CD4-positive, alpha-beta memory T cell (primary cell): ENCODE measurements at regions not wholly inside any gene's neighbourhood (a gene's known extent, or its start where the extent isn't known, plus 50 kb on each side); places are given as distances from the start of the nearest gene placed in this dataset.
"Not testable (repeated sequence)": the region's sequence is repeated elsewhere in the genome, so short reads cannot be mapped to it uniquely, and the experiment has no call there.

ENCODE experiments used
- CTCF ChIA-PET: fragments of 350-600 bp; sonication (Branson Sonifier 250); formaldehyde crosslinking; loops from one replicate; lab custom pipeline; 2021; ENCODE audit warnings: inconsistent platforms; ENCODE audit not compliant: partially characterized antibody; lab: Charles Lee
- POLR2A ChIA-PET: fragments of 350-600 bp; sonication (Branson Sonifier 250); formaldehyde crosslinking; loops from one replicate; lab custom pipeline; 2021; ENCODE audit not compliant: partially characterized antibody; lab: Charles Lee
- DNase-seq, 5 donors: peaks; one replicate each; pipeline versions ENCODE4 v3.0.0 to v3.0.0-alpha.2; 2020 to 2022; ENCODE audit warnings: mixed read lengths in 1 of 5
- H3K27ac ChIP-seq: one replicate; pipeline ENCODE4 v1.7.0; 2013; ENCODE audit warnings: low read depth, low read length
- H3K27me3 ChIP-seq: 2 replicates; pipeline ENCODE4 v1.7.0; 2013; ENCODE audit warnings: mild to moderate bottlenecking, low read length, moderate library complexity; ENCODE audit not compliant: insufficient read depth
- H3K36me3 ChIP-seq: 2 replicates; pipeline ENCODE4 v1.7.0; 2013; ENCODE audit warnings: mild to moderate bottlenecking, low read length, moderate library complexity; ENCODE audit not compliant: insufficient read depth
- H3K4me1 ChIP-seq: 2 replicates; pipeline ENCODE4 v1.7.0; 2013; ENCODE audit warnings: mild to moderate bottlenecking, low read length, moderate library complexity; ENCODE audit not compliant: insufficient read depth
- H3K4me3 ChIP-seq, 2 donors: one replicate each; pipeline ENCODE4 v1.7.0; 2013; ENCODE audit warnings: low read length in 2 of 2, mild to moderate bottlenecking in 1 of 2
- H3K9me3 ChIP-seq, 2 donors: one replicate each; pipeline ENCODE4 v1.7.0; 2013; ENCODE audit warnings: low read length in 2 of 2, control low read depth in 1 of 2; ENCODE audit not compliant: control insufficient read depth in 1 of 2
- H3K27ac Mint-ChIP-seq, 7 donors: one replicate each; pipeline ENCODE4 v1.8.0; 2020 to 2021; ENCODE audit warnings: mixed read lengths in 7 of 7, mild to moderate bottlenecking in 6 of 7, inconsistent platforms in 3 of 7, moderate library complexity in 3 of 7
- H3K27me3 Mint-ChIP-seq, 2 donors: one replicate each; pipeline ENCODE4 v1.8.0; 2020 to 2021; ENCODE audit warnings: mixed read lengths in 2 of 2
- H3K36me3 Mint-ChIP-seq, 2 donors: one replicate each; pipeline ENCODE4 v1.8.0; 2020 to 2021; ENCODE audit warnings: mixed read lengths in 2 of 2, inconsistent platforms in 1 of 2, mild to moderate bottlenecking in 1 of 2
- H3K4me1 Mint-ChIP-seq, 4 donors: one replicate each; pipeline ENCODE4 v1.8.0; 2020 to 2021; ENCODE audit warnings: mixed read lengths in 4 of 4, mild to moderate bottlenecking in 1 of 4
- H3K4me3 Mint-ChIP-seq, 8 donors: one replicate each; pipeline ENCODE4 v1.8.0; 2020 to 2021; ENCODE audit warnings: mixed read lengths in 8 of 8, mild to moderate bottlenecking in 7 of 8, moderate library complexity in 6 of 8, inconsistent platforms in 3 of 8
- H3K9me3 Mint-ChIP-seq, 8 donors: one replicate each; pipeline ENCODE4 v1.8.0; 2020 to 2021; ENCODE audit warnings: mixed read lengths in 8 of 8, mild to moderate bottlenecking in 5 of 8, inconsistent platforms in 3 of 8, moderate library complexity in 1 of 8
- intact Hi-C: fragments of 100-400 bp; cut with micrococcal nuclease; formaldehyde crosslinking; loops from one replicate; pipeline ENCODE4 v1.15.1; 2023

DNA sequence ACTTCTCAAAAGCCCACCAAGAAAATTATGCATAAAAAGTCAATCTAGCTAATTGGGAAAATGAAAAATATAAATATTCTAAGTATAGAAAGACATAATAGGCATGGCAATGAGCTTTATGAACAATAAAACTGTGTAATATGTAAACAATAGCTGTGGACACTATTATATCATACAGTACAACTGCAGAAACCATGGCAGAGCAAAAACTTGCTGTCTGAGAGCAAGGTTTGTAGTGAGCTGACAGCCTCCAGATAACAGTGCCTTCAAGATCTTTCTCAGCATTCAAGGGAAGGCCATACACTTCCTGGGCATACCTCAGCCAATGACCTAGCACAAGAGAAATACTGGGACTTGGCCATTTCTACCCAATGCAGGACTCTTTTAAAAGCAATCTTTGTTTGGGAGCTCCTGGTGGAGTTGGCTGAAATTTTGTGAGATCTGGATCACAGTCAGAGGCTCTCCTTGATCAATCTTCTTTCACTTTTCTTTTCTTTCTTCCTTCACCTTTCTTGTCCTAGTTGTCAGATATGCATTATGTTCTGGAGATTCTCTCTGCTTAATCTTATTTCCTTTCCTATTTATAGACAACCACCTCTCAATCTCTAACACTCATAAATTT is 427.2 kb upstream of the UBE2E3 start:
- Histone ChIP-seq H3K27ac (no peak overlapping the region), H3K4me3 (no peak overlapping the region), H3K4me1 (no peaks in the 10 kb centered on the region), H3K27me3 (no peaks in the 10 kb centered on the region), H3K36me3 (no peaks in the 10 kb centered on the region), H3K9me3 (no peaks in the 10 kb centered on the region)
- ChIA-PET POLR2A (no interaction called here), CTCF (no interaction called here)
- intact Hi-C loops, result no loop called here
- H3K9me3 Mint-ChIP-seq, result peaks cover 0 to 7% (median 1%) of the 10 kb centered on the region in 8 donors
- no peak overlapping the region for H3K27ac Mint-ChIP-seq
- DNase-seq, result no peak
- H3K36me3 Mint-ChIP-seq, result no peaks in the 10 kb centered on the region
- peak overlapping the region in 1 of 8 donors; percentile 46 for H3K4me3 Mint-ChIP-seq
- H3K27me3 Mint-ChIP-seq, result peaks cover 1 to 4% of the 10 kb centered on the region in 2 donors
- no peaks in the 10 kb centered on the region for H3K4me1 Mint-ChIP-seq

DNA sequence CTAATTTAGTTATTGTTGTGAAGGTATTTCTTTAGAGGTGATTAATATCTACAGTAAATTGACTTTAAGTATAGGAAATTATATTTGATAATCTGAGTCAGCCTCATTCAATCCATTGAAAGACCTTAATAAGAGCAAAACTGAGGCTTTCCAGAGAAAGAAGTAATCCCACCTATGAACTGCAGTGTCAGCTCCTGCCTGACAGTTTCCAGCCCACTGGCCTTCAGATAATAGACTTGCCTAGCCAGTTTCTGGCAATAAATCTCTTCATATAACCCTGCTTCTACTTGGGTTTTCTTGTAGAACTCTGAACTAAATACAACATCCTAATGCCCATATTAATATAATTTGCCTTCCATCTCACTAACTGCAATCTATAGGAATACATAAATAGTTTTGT is 437.9 kb upstream of the UBE2E3 start:
- ChIA-PET POLR2A (no interaction called here), CTCF (no interaction called here)
- H3K27ac Mint-ChIP-seq, result no peak overlapping the region
- H3K4me1 Mint-ChIP-seq, result no peaks in the 10 kb centered on the region
- H3K27ac ChIP-seq, result no peak overlapping the region
- no peaks in the 10 kb centered on the region for H3K36me3 ChIP-seq
- no peaks in the 10 kb centered on the region for H3K36me3 Mint-ChIP-seq
- H3K4me3 Mint-ChIP-seq, result no peak overlapping the region
- no peak for DNase-seq
- no peaks in the 10 kb centered on the region for H3K4me1 ChIP-seq
- H3K9me3 ChIP-seq, result no peaks in the 10 kb centered on the region
- peaks cover 0 to 3% of the 10 kb centered on the region in 2 donors for H3K27me3 Mint-ChIP-seq
- H3K4me3 ChIP-seq, result no peak overlapping the region
- H3K27me3 ChIP-seq, result no peaks in the 10 kb centered on the region
- intact Hi-C loops, result no loop called here
- H3K9me3 Mint-ChIP-seq, result peaks cover 0 to 6% (median 1%) of the 10 kb centered on the region in 8 donors

DNA sequence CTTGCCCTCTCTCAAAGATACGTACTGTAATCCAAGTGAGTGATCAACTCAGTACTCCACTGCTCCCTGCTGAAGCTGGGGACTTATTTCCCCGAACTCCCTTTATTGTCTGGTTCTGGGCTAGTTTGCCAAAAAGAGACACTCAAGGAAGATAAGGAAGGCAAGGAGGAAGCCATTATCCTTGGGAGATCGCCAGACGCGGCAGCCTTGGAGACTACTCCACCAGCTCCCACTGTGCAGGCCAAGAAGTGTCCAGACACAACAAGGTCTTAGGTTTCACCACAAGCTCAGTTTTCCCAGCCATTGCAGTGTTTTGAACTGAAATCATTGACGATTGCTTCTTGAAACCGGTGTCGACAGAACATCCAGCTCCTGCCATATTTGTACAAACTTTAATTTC is 439.6 kb upstream of the UBE2E3 start:
- peaks cover 0 to 2% of the 10 kb centered on the region in 2 donors for H3K27me3 Mint-ChIP-seq
- Histone ChIP-seq H3K27ac (no peak overlapping the region), H3K27me3 (no peaks in the 10 kb centered on the region), H3K9me3 (no peaks in the 10 kb centered on the region), H3K36me3 (no peaks in the 10 kb centered on the region), H3K4me1 (no peaks in the 10 kb centered on the region), H3K4me3 (no peak overlapping the region)
- H3K27ac Mint-ChIP-seq, result no peak overlapping the region
- POLR2A ChIA-PET, result no interaction called here
- H3K4me1 Mint-ChIP-seq, result no peaks in the 10 kb centered on the region
- DNase-seq, result no peak
- intact Hi-C loops, result no loop called here
- CTCF ChIA-PET, result no interaction called here
- H3K36me3 Mint-ChIP-seq, result no peaks in the 10 kb centered on the region
- peaks cover 0 to 4% (median 0%) of the 10 kb centered on the region in 8 donors for H3K9me3 Mint-ChIP-seq
- no peak overlapping the region for H3K4me3 Mint-ChIP-seq

DNA sequence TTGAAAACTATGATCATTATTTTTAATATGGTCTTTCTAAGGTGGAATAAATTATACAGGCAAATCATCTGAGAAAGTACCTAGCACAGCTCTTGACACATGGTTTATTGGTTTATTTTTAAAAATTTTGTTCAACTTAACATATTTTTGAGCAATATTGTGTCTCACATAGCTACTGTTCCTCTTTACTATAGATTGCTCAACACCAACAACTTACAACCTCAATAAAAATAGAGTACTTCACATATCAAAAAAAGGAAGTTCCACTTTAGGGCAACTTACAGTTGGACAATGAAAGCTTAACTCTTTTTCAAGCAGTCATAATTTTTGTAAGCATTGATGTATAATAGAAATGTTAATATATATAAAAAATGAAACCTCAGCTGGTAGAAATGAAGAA is 440.9 kb upstream of the UBE2E3 start:
- H3K9me3 ChIP-seq, result no peaks in the 10 kb centered on the region
- H3K4me1 ChIP-seq, result no peaks in the 10 kb centered on the region
- H3K36me3 ChIP-seq, result no peaks in the 10 kb centered on the region
- H3K27ac Mint-ChIP-seq, result no peak overlapping the region
- H3K27ac ChIP-seq, result no peak overlapping the region
- CTCF ChIA-PET, result no interaction called here
- intact Hi-C loops, result no loop called here
- no peak for DNase-seq
- no peaks in the 10 kb centered on the region for H3K4me1 Mint-ChIP-seq
- H3K27me3 Mint-ChIP-seq, result peaks cover 0 to 2% of the 10 kb centered on the region in 2 donors
- POLR2A ChIA-PET, result no interaction called here
- no peak overlapping the region for H3K4me3 Mint-ChIP-seq
- no peaks in the 10 kb centered on the region for H3K36me3 Mint-ChIP-seq
- H3K27me3 ChIP-seq, result no peaks in the 10 kb centered on the region
- H3K4me3 ChIP-seq, result no peak overlapping the region
- H3K9me3 Mint-ChIP-seq, result no peaks in the 10 kb centered on the region

DNA sequence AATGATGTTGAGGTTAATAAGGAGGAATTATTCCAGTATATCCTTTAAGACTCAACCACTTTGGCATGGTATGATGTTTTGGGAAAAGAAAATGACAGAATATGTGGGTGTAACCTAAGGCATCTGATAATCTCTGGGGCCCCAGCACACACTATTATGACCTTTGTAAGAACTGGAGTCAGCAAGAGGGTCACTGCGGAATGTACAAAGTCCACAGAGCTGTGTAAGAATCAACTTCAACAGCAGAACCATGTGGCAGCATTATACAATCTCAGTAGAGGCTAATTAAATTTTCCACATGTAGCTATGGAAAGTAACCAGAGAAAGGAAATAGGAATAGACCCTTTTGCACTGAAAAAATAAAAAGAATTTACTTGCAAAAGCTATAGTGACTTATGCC is 445.1 kb upstream of the UBE2E3 start:
- intact Hi-C loops, result no loop called here
- ChIA-PET CTCF (no interaction called here), POLR2A (no interaction called here)
- no peaks in the 10 kb centered on the region for H3K4me1 ChIP-seq
- no peak overlapping the region for H3K27ac ChIP-seq
- no peaks in the 10 kb centered on the region for H3K27me3 Mint-ChIP-seq
- no peaks in the 10 kb centered on the region for H3K27me3 ChIP-seq
- no peak overlapping the region for H3K27ac Mint-ChIP-seq
- H3K9me3 Mint-ChIP-seq, result no peaks in the 10 kb centered on the region
- no peaks in the 10 kb centered on the region for H3K36me3 Mint-ChIP-seq
- H3K4me3 ChIP-seq, result no peak overlapping the region
- DNase-seq, result no peak
- H3K4me3 Mint-ChIP-seq, result no peak overlapping the region
- no peaks in the 10 kb centered on the region for H3K36me3 ChIP-seq
- no peaks in the 10 kb centered on the region for H3K9me3 ChIP-seq
- no peaks in the 10 kb centered on the region for H3K4me1 Mint-ChIP-seq

DNA sequence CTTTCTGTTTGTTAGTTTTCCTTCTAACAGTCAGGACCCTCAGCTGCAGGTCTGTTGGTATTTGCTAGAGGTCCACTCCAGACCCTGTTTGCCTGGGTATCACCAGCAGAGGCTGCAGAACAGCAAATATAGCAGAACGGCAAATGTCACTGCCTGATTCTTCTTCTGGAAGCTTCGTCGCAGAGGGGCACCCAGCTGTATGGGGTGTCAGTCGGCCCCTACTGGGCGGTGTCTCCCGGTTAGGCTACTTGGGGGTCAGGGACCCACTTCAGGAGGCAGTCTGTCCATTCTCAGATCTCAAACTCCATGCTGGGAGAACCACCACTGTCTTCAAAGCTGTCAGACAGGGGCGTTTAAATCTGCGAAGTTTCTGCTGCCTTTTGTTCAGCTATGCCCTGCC is 448.6 kb upstream of the UBE2E3 start:
- H3K27ac ChIP-seq, H3K4me3 Mint-ChIP-seq, H3K27me3 Mint-ChIP-seq, DNase-seq, H3K36me3 ChIP-seq, H3K27ac Mint-ChIP-seq, H3K27me3 ChIP-seq, H3K9me3 ChIP-seq, H3K4me1 ChIP-seq, H3K36me3 Mint-ChIP-seq, CTCF ChIA-PET, H3K4me3 ChIP-seq, H3K9me3 Mint-ChIP-seq, intact Hi-C loops, POLR2A ChIA-PET, H3K4me1 Mint-ChIP-seq: not testable (repeated sequence)

DNA sequence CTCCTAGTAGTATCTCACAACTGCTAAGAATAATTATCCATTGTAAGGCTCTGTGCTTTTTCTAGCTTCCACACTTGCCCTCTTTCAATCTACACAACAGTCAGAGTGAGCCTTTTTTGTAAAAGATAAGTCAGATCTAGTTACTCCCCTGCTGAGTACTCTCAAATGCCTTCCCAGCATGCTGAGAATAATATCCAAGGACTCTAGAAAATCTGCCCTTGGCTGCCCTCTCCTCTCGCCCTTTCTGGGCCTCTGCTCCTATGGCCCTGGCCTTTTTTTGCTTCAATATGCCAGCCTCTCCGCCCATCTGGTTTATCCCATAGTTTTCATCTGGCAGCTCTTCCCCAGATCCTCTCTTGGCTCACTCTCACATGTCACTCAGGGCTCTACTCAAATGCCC is 455.9 kb upstream of the UBE2E3 start:
- Mint-ChIP-seq H3K27ac (peak overlapping the region in 1 of 7 donors; percentile 65), H3K4me3 (no peak overlapping the region), H3K27me3 (no peaks in the 10 kb centered on the region), H3K9me3 (peaks cover 0 to 2% (median 0%) of the 10 kb centered on the region in 8 donors), H3K36me3 (no peaks in the 10 kb centered on the region), H3K4me1 (no peaks in the 10 kb centered on the region)
- ChIA-PET CTCF (interaction anchor here (1.2 kb wide), 1 partner anchor 9 kb away, joined by 3 read pairs; no protein-coding TSS in a partner anchor), POLR2A (no interaction called here)
- Histone ChIP-seq H3K27ac (no peak overlapping the region), H3K4me3 (no peak overlapping the region), H3K27me3 (no peaks in the 10 kb centered on the region), H3K36me3 (no peaks in the 10 kb centered on the region), H3K9me3 (no peaks in the 10 kb centered on the region), H3K4me1 (no peaks in the 10 kb centered on the region)
- no peak for DNase-seq
- intact Hi-C loops, result no loop called here
